ENCODE measurements at regions not wholly inside any gene's neighbourhood (a gene's known extent, or its start where the extent isn't known, plus 50 kb on each side); places are given as distances from the start of the nearest gene placed in this dataset.

DNA sequence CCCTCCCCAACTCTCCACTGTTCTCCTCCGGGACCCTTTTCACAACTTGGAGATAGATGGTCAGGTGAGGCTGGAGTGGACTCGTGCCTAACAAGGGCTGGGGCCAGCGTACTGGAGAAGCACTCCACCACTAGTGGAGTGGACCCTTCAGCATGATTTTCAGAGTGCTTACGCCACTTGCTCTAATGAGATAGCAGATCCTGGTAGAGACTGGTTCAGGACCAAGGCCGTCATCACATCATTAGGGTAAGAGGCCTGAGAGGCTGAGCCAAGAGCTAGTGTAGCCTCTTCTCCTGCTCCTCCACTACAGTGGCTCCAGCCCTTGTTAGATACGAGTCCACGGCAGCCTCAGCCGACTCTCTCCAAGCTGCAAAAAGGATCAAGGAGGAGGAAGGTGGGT, 66.9 kb upstream of the NTRK3 start:
- ATAC-seq: no peak
- TF ChIP-seq ZFP3 (CRISPR knock-in tag; IDR thresholded peaks at IDR 0.05) (no peak), PPARA (CRISPR knock-in tag; IDR thresholded peaks at IDR 0.05; ENCODE audit: borderline replicate concordance) (no peak), GLIS3 (CRISPR knock-in tag; IDR thresholded peaks at IDR 0.05) (no peak), CSDC2 (CRISPR knock-in tag; IDR thresholded peaks at IDR 0.05) (no peak), OSR1 (CRISPR knock-in tag; IDR thresholded peaks at IDR 0.05) (no peak), ZC3H10 (CRISPR knock-in tag; IDR thresholded peaks at IDR 0.05) (no peak), RARB (CRISPR knock-in tag; IDR thresholded peaks at IDR 0.05) (no peak), ZNF565 (CRISPR knock-in tag; conservative IDR thresholded peaks at IDR 0.05; ENCODE audit: low read depth) (no peak), ZNF70 (CRISPR knock-in tag; IDR thresholded peaks at IDR 0.05) (no peak), ZFP30 (CRISPR knock-in tag; IDR thresholded peaks at IDR 0.05) (no peak), ZNF8 (CRISPR knock-in tag; IDR thresholded peaks at IDR 0.05) (no peak), ISL1 (CRISPR knock-in tag; IDR thresholded peaks at IDR 0.05) (no peak)
- TF ChIP-seq, protein P1, sequence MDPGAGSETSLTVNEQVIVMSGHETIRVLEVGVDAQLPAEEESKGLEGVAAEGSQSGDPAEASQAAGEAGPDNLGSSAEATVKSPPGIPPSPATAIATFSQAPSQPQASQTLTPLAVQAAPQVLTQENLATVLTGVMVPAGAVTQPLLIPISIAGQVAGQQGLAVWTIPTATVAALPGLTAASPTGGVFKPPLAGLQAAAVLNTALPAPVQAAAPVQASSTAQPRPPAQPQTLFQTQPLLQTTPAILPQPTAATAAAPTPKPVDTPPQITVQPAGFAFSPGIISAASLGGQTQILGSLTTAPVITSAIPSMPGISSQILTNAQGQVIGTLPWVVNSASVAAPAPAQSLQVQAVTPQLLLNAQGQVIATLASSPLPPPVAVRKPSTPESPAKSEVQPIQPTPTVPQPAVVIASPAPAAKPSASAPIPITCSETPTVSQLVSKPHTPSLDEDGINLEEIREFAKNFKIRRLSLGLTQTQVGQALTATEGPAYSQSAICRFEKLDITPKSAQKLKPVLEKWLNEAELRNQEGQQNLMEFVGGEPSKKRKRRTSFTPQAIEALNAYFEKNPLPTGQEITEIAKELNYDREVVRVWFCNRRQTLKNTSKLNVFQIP (CRISPR knock-in tag; IDR thresholded peaks at IDR 0.05; ENCODE audit: borderline replicate concordance, low read depth): no peak

DNA sequence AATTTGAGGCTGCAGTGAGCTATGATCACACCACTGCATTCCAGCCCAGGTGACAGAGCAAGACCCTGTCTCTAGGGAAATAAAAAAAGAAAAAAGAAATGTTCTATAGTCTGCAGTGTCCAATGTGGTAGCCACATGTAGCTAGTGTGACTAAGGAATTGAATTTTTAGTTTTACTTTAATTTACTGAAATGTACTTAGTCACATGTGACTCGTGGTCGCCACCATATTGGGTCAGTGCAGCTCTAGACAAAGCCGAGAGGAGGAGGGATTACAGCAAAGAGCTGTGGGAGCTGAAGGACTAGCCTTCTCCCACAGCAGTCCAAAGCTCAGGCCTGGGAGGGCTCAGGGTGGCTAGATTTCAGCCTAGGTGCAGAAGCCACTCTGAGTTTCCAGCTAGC, 65.9 kb upstream of the NTRK3 start:
- ATAC-seq: no peak
- TF ChIP-seq TCF4 (CRISPR knock-in tag; IDR thresholded peaks at IDR 0.05; ENCODE audit: borderline replicate concordance): no peak
- TF ChIP-seq ZNF8 (CRISPR knock-in tag; IDR thresholded peaks at IDR 0.05): no peak
- TF ChIP-seq SNAI2 (CRISPR knock-in tag; IDR thresholded peaks at IDR 0.05): no peak
- no peak for TF ChIP-seq ZFP30 (CRISPR knock-in tag; IDR thresholded peaks at IDR 0.05)
- no peak for TF ChIP-seq ZNF70 (CRISPR knock-in tag; IDR thresholded peaks at IDR 0.05)
- TF ChIP-seq ZFP3 (CRISPR knock-in tag; IDR thresholded peaks at IDR 0.05): no peak
- no peak for TF ChIP-seq BACH2 (CRISPR knock-in tag; IDR thresholded peaks at IDR 0.05; ENCODE audit: borderline replicate concordance)
- TF ChIP-seq ZNF565 (CRISPR knock-in tag; conservative IDR thresholded peaks at IDR 0.05; ENCODE audit: low read depth): no peak
- TF ChIP-seq ZC3H10 (CRISPR knock-in tag; IDR thresholded peaks at IDR 0.05): no peak
- TF ChIP-seq OSR1 (CRISPR knock-in tag; IDR thresholded peaks at IDR 0.05): no peak
- TF ChIP-seq, protein P2, sequence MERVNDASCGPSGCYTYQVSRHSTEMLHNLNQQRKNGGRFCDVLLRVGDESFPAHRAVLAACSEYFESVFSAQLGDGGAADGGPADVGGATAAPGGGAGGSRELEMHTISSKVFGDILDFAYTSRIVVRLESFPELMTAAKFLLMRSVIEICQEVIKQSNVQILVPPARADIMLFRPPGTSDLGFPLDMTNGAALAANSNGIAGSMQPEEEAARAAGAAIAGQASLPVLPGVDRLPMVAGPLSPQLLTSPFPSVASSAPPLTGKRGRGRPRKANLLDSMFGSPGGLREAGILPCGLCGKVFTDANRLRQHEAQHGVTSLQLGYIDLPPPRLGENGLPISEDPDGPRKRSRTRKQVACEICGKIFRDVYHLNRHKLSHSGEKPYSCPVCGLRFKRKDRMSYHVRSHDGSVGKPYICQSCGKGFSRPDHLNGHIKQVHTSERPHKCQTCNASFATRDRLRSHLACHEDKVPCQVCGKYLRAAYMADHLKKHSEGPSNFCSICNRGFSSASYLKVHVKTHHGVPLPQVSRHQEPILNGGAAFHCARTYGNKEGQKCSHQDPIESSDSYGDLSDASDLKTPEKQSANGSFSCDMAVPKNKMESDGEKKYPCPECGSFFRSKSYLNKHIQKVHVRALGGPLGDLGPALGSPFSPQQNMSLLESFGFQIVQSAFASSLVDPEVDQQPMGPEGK (CRISPR knock-in tag; IDR thresholded peaks at IDR 0.05; ENCODE audit: borderline replicate concordance): no peak
- no peak for TF ChIP-seq PPARA (CRISPR knock-in tag; IDR thresholded peaks at IDR 0.05; ENCODE audit: borderline replicate concordance)
- TF ChIP-seq, protein P3, sequence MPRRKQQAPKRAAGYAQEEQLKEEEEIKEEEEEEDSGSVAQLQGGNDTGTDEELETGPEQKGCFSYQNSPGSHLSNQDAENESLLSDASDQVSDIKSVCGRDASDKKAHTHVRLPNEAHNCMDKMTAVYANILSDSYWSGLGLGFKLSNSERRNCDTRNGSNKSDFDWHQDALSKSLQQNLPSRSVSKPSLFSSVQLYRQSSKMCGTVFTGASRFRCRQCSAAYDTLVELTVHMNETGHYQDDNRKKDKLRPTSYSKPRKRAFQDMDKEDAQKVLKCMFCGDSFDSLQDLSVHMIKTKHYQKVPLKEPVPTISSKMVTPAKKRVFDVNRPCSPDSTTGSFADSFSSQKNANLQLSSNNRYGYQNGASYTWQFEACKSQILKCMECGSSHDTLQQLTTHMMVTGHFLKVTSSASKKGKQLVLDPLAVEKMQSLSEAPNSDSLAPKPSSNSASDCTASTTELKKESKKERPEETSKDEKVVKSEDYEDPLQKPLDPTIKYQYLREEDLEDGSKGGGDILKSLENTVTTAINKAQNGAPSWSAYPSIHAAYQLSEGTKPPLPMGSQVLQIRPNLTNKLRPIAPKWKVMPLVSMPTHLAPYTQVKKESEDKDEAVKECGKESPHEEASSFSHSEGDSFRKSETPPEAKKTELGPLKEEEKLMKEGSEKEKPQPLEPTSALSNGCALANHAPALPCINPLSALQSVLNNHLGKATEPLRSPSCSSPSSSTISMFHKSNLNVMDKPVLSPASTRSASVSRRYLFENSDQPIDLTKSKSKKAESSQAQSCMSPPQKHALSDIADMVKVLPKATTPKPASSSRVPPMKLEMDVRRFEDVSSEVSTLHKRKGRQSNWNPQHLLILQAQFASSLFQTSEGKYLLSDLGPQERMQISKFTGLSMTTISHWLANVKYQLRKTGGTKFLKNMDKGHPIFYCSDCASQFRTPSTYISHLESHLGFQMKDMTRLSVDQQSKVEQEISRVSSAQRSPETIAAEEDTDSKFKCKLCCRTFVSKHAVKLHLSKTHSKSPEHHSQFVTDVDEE (CRISPR knock-in tag; IDR thresholded peaks at IDR 0.05): no peak
- TF ChIP-seq CSDC2 (CRISPR knock-in tag; IDR thresholded peaks at IDR 0.05): no peak
- TF ChIP-seq GLIS3 (CRISPR knock-in tag; IDR thresholded peaks at IDR 0.05): no peak
- TF ChIP-seq, protein P4, sequence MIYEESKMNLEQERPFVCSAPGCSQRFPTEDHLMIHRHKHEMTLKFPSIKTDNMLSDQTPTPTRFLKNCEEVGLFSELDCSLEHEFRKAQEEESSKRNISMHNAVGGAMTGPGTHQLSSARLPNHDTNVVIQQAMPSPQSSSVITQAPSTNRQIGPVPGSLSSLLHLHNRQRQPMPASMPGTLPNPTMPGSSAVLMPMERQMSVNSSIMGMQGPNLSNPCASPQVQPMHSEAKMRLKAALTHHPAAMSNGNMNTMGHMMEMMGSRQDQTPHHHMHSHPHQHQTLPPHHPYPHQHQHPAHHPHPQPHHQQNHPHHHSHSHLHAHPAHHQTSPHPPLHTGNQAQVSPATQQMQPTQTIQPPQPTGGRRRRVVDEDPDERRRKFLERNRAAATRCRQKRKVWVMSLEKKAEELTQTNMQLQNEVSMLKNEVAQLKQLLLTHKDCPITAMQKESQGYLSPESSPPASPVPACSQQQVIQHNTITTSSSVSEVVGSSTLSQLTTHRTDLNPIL (CRISPR knock-in tag; IDR thresholded peaks at IDR 0.05; ENCODE audit: low read depth): no peak
- no peak for TF ChIP-seq ISL1 (CRISPR knock-in tag; IDR thresholded peaks at IDR 0.05)

DNA sequence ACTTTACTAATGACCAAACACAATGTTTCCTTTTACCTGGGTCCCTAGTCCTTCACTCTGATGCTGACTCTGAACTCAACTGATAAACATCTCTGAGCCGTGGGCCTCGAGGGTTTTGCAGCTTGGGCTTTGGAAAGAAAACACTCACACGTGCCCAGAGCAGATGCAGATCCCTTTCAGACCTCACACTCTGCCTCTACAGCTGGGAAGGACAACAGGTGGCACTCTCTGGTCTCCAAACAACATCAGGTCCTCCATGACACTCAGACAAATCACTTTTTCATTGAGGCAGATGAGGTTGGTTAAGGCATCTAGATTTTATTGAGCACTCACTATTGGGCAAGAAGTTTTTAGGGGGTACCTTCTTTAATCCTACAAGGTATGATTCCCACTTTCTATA, 64.7 kb upstream of the NTRK3 start:
- TF ChIP-seq BACH2 (CRISPR knock-in tag; IDR thresholded peaks at IDR 0.05; ENCODE audit: borderline replicate concordance) (no peak), ZNF565 (CRISPR knock-in tag; conservative IDR thresholded peaks at IDR 0.05; ENCODE audit: low read depth) (no peak), ZFP30 (CRISPR knock-in tag; IDR thresholded peaks at IDR 0.05) (no peak), RARB (CRISPR knock-in tag; IDR thresholded peaks at IDR 0.05) (no peak), ZNF70 (CRISPR knock-in tag; IDR thresholded peaks at IDR 0.05) (no peak), TCF4 (CRISPR knock-in tag; IDR thresholded peaks at IDR 0.05; ENCODE audit: borderline replicate concordance) (no peak), ISL1 (CRISPR knock-in tag; IDR thresholded peaks at IDR 0.05) (no peak), PPARA (CRISPR knock-in tag; IDR thresholded peaks at IDR 0.05; ENCODE audit: borderline replicate concordance) (no peak), ESRRG (CRISPR knock-in tag; IDR thresholded peaks at IDR 0.05) (no peak), CSDC2 (CRISPR knock-in tag; IDR thresholded peaks at IDR 0.05) (no peak), OSR1 (CRISPR knock-in tag; IDR thresholded peaks at IDR 0.05) (no peak), ZC3H10 (CRISPR knock-in tag; IDR thresholded peaks at IDR 0.05) (no peak)
- TF ChIP-seq, protein P3 (CRISPR knock-in tag; IDR thresholded peaks at IDR 0.05): no peak
- TF ChIP-seq, protein P1 (CRISPR knock-in tag; IDR thresholded peaks at IDR 0.05; ENCODE audit: borderline replicate concordance, low read depth): no peak
- TF ChIP-seq, protein P4 (CRISPR knock-in tag; IDR thresholded peaks at IDR 0.05; ENCODE audit: low read depth): no peak
- no peak for ATAC-seq

Measured in SK-N-SH treated with all-trans-retinoic acid at 6 μM for 48 hours (cell line).